Ammon's horn (tissue), 1 donor: ENCODE measurements at regions not wholly inside any gene's neighbourhood (a gene's known extent, or its start where the extent isn't known, plus 50 kb on each side); places are given as distances from the start of the nearest gene placed in this dataset.

Source experiments
- DNase-seq: peaks from one replicate; pipeline ENCODE4 v3.0.0-alpha.2; 2016; ENCODE audit warnings: low spot score

GRCh38 chr13:53848366-53848961 lies 819.9 kb downstream of the OLFM4 start:
- DNase-seq = no peak

DNA sequence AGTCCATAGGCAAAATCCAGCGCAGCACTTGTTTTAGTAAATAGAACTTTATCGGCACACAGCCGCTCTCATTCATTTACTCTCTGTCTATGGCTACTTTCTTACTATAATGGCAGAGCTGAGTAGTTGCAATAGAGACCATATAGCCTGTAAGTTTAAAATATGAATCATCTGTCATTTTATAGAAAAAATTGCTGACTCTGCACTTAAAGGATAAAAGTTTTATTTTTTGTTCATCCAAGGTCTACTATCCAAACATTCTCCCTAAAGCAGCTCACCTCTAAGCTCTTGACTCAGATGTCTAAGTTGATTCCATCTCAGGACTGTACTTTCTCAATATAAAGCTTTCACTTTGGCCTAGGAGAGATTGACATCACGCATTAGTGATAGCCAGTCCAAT lies 825.7 kb downstream of the OLFM4 start:
- no peak for DNase-seq

DNA sequence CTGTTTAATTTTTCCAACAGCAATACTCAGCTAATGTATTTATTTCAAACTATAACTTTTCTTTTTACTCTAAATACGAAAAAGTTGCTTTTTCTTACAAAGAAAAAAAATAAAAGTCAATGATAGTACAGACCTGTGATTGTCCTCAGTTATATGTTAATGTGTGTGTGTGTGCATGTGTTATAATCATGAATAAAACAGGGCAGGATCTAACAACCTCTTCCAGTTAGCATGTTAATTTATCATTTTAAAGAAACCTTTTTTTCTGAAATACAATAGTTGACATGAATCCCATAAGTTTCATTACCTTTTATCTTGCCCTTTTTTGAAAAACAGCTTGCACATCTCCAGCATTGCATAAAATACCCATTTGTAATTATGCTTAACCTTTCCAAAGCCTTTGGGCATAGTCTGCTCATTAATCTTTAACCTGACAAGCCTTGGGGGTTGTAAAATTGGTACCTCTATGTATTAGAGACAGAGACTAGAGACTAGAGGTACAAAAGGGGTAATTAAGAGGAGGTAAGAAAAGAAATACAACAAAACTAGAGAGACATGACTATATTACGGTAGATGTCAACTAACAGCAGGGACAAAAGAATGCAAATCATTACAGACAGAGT lies 828.1 kb downstream of the OLFM4 start:
- DNase-seq = no peak

- DNase-seq = no peak
These were observed 834.9 kb downstream of the OLFM4 start for GRCh38 chr13:53863520-53863919.

DNA sequence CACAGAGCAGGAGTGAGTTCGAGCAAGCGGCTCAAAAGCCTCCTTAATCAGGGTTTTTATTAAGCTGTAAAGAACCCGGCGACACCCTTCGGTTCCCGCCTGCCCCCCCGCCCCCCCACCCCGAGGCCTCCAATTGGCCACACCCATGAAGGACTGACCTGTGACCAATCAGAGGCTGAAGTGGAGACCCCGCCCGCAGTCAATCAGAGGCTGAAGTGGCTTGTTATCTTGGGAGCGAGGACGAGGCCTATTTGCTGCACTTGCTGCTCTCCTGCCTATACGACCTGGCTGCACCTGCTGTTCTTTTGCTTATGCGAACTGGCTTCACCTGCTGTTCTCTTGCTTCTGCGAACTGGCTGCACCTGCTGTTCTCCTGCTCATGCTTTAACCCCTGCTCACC lies 844.9 kb downstream of the OLFM4 start:
- no peak for DNase-seq

- no peak for DNase-seq
These were observed 850.2 kb downstream of the OLFM4 start for GRCh38 chr13:53878861-53879260.

DNA sequence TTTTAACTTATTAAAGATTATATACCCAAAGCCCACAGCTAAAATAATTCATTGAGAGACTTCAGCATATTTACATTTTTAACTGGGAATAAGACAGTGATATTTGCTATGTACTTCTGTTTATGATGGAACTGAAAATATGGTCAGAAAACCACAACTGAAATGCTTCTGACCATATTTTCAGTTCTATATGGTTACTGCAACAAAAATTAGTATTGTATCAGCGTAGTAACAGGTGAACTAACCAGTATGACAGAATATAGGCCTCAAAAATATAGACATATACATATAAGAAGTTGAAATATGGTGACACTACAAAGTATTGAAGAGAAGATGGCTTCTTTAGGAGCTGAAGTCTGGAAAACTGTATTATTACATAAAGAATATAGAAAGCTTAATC lies 857.4 kb downstream of the OLFM4 start:
- no peak for DNase-seq

- DNase-seq = no peak
These were observed 862.1 kb downstream of the OLFM4 start for GRCh38 chr13:53890696-53891095.

DNA sequence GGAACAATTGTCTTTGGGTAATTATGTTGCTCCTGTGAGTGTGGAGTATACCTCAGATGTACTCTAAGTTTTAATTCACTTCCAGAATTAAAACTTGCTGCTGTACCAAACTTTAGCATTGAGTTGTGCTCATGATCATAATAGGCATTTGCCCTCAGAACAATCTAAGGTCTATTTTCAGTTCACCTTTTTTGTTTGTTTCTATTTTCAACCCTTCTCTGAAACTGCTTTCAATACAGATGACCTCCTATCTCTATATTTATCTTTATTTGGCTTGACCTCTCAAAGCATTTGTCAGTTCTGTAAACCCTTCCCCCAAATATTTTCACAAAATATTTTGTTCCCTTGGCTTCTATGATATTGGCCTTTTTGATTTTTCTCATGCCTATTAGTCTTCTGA lies 873.0 kb downstream of the OLFM4 start:
- no peak for DNase-seq

- DNase-seq = no peak
These were observed 879.3 kb downstream of the OLFM4 start for GRCh38 chr13:53907891-53908290.

DNA sequence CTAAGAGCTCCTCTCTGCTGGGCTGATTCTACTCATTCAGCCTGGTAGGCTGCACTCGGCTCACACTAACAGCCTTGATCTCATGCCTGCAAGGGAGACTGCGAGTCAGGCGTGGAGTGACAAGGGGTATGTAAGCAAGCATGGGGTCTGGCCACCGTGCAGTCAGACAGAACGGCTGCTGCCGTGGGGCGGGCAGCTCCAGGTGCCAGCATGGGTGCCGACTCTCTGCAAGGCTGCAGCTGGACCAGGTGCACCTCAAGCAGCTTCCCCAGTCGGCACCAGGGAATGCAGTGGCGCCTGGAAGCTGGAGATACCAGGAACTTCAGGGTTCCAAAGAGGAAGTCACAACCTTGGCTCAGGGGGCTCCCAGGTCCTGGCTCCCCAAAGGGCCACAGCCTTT lies 892.3 kb downstream of the OLFM4 start:
- no peak for DNase-seq

DNA sequence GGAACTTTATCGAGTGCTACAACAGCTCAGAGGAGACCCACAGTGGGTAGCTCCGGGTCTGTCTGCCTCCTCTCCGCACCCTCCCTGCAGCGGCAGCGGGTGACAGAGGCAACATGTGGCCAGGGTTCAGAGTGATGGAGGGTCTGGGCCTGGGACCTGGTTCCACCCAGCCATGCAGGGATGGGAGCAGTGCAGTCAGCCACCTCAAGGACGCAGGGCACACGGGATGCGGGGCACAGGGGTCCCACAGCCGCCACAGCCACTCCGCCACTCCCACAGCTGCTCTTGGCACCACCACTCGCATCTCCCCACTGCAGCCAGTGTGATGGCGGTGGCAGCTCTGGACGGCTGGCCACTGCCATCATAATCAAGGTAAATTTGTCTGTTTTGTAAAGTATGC lies 892.9 kb downstream of the OLFM4 start:
- no peak for DNase-seq

DNA sequence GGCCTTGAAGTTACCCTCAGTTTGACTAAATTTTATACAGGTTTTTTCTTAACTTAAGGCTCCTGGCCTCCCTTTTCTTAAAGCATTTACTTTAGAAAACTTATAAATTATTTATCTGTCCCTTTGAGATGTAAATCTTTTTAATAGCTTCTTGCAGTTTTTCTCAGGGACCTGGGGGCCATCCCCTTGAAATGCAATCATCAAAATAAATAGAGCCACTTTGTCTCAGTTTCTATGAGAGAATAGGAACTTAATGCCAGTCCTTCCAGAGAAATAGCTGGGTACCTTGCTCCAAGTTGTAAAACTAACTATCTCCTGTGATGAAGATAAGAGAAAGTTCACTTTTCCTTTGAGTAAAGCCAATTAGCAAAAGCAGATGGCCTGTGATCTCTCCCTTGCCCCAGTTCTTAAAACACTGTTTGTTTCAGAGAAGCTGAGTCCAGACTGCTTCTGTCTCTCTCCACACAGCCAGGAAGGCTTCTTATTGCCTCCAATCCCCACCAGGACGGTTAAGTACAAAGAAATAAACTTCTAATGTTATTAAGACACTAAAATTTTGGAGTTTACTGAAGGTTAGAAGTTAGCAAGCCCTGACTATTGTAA lies 913.1 kb downstream of the OLFM4 start:
- DNase-seq = no peak

DNA sequence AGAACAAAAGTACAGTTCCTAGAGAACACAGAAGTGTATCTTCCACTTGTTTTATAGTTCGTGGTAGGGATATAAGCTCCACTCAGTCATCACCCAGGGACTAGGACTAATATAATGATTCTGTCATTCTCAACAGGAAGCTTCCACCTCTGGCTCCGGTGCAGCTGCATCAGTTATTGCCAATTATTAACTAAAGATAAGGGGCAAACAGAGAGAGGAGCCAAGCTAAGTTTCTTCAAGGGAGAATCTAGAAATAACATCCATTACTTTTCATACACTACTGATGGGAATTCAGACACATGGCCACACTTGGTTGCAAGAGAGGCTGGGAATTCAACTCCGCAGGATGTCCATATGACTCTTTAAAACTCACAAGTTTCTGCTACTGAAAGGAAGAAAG lies 917.9 kb downstream of the OLFM4 start:
- DNase-seq = no peak

DNA sequence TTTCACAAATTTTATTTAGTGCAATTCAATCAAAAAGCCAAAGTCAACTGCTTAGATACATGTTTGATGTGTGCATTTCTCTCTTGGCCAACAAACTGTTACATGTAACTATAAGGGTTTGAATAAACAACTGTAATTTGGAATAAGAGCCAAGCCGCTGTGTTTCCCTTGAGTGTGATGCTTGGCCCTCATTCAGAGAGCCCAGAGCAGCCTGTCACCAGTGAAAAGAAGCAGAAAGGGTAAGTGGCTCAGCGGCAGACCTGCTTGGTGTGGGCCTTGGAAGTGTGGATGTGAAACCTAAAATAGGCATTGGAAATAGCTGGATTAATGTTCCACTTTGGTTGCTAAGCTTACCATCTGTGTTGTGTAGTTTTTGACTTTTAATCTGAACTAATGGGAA lies 924.6 kb downstream of the OLFM4 start:
- DNase-seq = peak; percentile 25
